ENCODE measurements at regions not wholly inside any gene's neighbourhood (a gene's known extent, or its start where the extent isn't known, plus 50 kb on each side); places are given as distances from the start of the nearest gene placed in this dataset.

- TF ChIP-seq CTCF (IDR thresholded peaks at IDR 0.05) (no peak), POLR2A (IDR thresholded peaks at IDR 0.05) (no peak)
These were observed 110.4 kb upstream of the FRMD1 start for GRCh38 chr6:168189200-168190013.

All from testis (tissue), 2 donors.